ENCODE measurements at regions not wholly inside any gene's neighbourhood (a gene's known extent, or its start where the extent isn't known, plus 50 kb on each side); places are given as distances from the start of the nearest gene placed in this dataset.
"Not testable (repeated sequence)": the region's sequence is repeated elsewhere in the genome, so short reads cannot be mapped to it uniquely, and the experiment has no call there.

DNA sequence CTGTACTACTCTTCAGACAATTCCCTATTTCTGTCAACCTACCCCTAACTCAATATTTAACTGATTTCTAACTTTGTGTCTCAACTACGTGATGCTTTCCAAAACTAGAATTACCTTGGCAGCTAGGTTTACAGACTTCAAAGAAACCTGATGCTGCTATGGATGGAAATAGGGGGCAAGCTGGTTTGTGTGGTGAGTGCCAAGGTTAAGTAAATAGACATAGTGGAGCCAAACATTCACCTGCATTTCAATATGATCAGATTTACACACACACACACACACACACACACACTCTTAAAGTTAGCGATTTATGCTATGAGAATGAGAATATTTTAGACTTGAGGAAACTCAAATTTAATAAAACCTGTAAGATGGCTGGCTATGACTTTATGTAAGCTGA lies 52.1 kb upstream of the POMZP3 start:
- H3K27me3 ChIP-seq; H3K4me1 ChIP-seq; H3K4me3 ChIP-seq; H3K36me3 ChIP-seq; DNase-seq (ENCODE audit: extremely low spot score); H3K27ac ChIP-seq (replicated peaks in 1 of 4); H3K9me3 ChIP-seq; intact Hi-C loops (cut with DNase I): not testable (repeated sequence)
- 91% methylated on average over 2 of the region's 2 CpGs for WGBS

DNA sequence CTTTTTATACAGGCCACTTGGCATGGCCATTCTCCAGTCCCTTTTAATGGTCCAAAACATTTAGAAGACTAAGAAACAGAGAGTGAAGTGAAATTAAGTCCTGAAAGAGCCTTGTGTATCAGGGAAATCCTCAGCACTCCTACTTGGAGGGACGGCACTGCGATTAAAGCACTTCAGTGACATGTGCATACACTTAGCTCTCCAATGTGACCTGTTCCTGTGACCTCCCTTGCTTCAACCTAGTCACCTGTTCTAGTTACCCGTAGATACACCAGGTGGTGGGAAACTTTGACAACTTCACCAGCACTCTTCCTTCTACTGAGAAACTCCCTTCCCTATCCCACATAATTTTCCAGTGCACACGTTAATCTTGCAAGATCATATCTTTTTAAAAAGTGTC lies 51.4 kb upstream of the POMZP3 start:
- 80% methylated on average over 2 of the region's 4 CpGs for WGBS
- H3K27me3 ChIP-seq; intact Hi-C loops (cut with DNase I): not testable (repeated sequence)

DNA sequence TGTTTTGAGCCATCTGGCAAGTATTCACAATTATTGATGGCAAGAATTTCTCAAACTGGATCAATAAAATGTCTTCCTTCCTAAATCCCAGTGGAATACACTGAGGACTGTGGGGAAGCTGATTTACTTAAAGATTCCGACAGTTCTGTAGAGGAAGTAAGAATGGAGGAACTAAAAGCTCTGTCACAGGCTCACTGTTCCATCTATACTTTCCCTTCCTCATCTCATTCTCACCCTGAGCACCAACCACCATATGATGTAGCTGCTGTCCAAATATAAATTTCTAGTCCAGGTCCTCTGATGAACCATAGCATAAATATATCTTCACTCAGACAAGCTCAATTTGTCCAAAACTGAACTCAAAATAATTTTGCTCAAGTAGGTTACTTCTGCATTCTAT lies 49.8 kb upstream of the POMZP3 start:
- DNase-seq (ENCODE audit: extremely low spot score); H3K36me3 ChIP-seq; H3K27me3 ChIP-seq; H3K9me3 ChIP-seq; H3K4me1 ChIP-seq; intact Hi-C loops (cut with DNase I); H3K4me3 ChIP-seq; H3K27ac ChIP-seq (replicated peaks in 1 of 4): not testable (repeated sequence)
- WGBS, result 71% methylated on average over 1 of the region's 1 CpG

More for the DNA sequence above, 51.4 kb upstream of the POMZP3 start:
- H3K27ac ChIP-seq (replicated peaks in 1 of 4); H3K36me3 ChIP-seq; H3K4me3 ChIP-seq; H3K9me3 ChIP-seq; DNase-seq (ENCODE audit: extremely low spot score); H3K4me1 ChIP-seq: not testable (repeated sequence)

Small RNA genes in the stretch of these regions (small RNA-seq; reads per million reads assigned to genes)
- 0 reads per million in 3 donors for gene AC114737.2

Data from esophagus muscularis mucosa (tissue), 4 donors.